CD4-positive, CD25-positive, alpha-beta regulatory T cell (primary cell): ENCODE measurements at regions not wholly inside any gene's neighbourhood (a gene's known extent, or its start where the extent isn't known, plus 50 kb on each side); places are given as distances from the start of the nearest gene placed in this dataset.
"Not testable (repeated sequence)": the region's sequence is repeated elsewhere in the genome, so short reads cannot be mapped to it uniquely, and the experiment has no call there.

Experiments used
- ATAC-seq, 2 donors: fragments of 150-1000 bp; cut with Tn5 transposase; one replicate each; pipeline ENCODE4 v1.10.0; 2021; ENCODE audit warnings: low read depth in 2 of 2, moderate number of reproducible peaks in 2 of 2, moderate library complexity in 1 of 2
- DNase-seq, 3 donors: peaks; one replicate each; pipeline versions ENCODE4 v3.0.0 to v3.0.0-alpha.2; 2012 to 2022; ENCODE audit warnings: mixed read lengths in 1 of 3
- H3K27ac ChIP-seq: one replicate; pipeline ENCODE4 v1.7.0; 2013; ENCODE audit warnings: mild to moderate bottlenecking, low read length; ENCODE audit not compliant: insufficient read depth, poor library complexity, severe bottlenecking
- H3K27me3 ChIP-seq: one replicate; pipeline ENCODE4 v1.7.0; 2013; ENCODE audit warnings: low read length; ENCODE audit not compliant: control insufficient read depth, insufficient read depth
- H3K36me3 ChIP-seq: one replicate; pipeline ENCODE4 v1.7.0; 2013; ENCODE audit warnings: mild to moderate bottlenecking, low read length, moderate library complexity; ENCODE audit not compliant: control insufficient read depth, insufficient read depth
- H3K4me1 ChIP-seq: 2 replicates; pipeline ENCODE4 v1.7.0; 2013; ENCODE audit warnings: mild to moderate bottlenecking, low read length; ENCODE audit not compliant: insufficient read depth, control insufficient read depth, poor library complexity, severe bottlenecking
- H3K4me3 ChIP-seq: one replicate; pipeline ENCODE4 v1.7.0; 2013; ENCODE audit warnings: low read depth, mild to moderate bottlenecking, low read length, moderate library complexity
- H3K9me3 ChIP-seq, 2 experiments: 1 replicate in 1 of 2; 2 replicates in 1 of 2; pipeline ENCODE4 v1.7.0; 2013; ENCODE audit warnings: low read length in 2 of 2, mild to moderate bottlenecking in 1 of 2, moderate library complexity in 1 of 2; ENCODE audit not compliant: control insufficient read depth in 2 of 2
- H3K27ac Mint-ChIP-seq, 3 donors: one replicate each; pipeline ENCODE4 v1.8.0; 2020 to 2022; ENCODE audit warnings: mild to moderate bottlenecking in 3 of 3, mixed read lengths in 3 of 3, moderate library complexity in 2 of 3
- H3K27me3 Mint-ChIP-seq: one replicate; pipeline ENCODE4 v1.8.0; 2022; ENCODE audit warnings: mild to moderate bottlenecking, mixed read lengths
- H3K36me3 Mint-ChIP-seq: one replicate; pipeline ENCODE4 v1.8.0; 2020; ENCODE audit warnings: mixed read lengths
- H3K4me1 Mint-ChIP-seq, 4 donors: one replicate each; pipeline ENCODE4 v1.8.0; 2020 to 2022; ENCODE audit warnings: mixed read lengths in 4 of 4, mild to moderate bottlenecking in 1 of 4
- H3K4me3 Mint-ChIP-seq, 4 donors: one replicate each; pipeline ENCODE4 v1.8.0; 2020 to 2022; ENCODE audit warnings: mild to moderate bottlenecking in 4 of 4, mixed read lengths in 4 of 4, moderate library complexity in 3 of 4
- H3K9me3 Mint-ChIP-seq, 7 donors: one replicate each; pipeline ENCODE4 v1.8.0; 2020 to 2022; ENCODE audit warnings: mixed read lengths in 7 of 7, mild to moderate bottlenecking in 3 of 7, moderate library complexity in 2 of 7

- Mint-ChIP-seq H3K27ac (no peak overlapping the region), H3K36me3 (no peaks in the 10 kb centered on the region), H3K4me1 (no peaks in the 10 kb centered on the region), H3K9me3 (peaks cover 4 to 15% (median 9%) of the 10 kb centered on the region in 7 donors), H3K27me3 (no peaks in the 10 kb centered on the region), H3K4me3 (no peak overlapping the region)
- Histone ChIP-seq H3K9me3 (peaks cover 3 to 8% of the 10 kb centered on the region in 2 experiments), H3K36me3 (no peaks in the 10 kb centered on the region), H3K27ac (no peak overlapping the region), H3K27me3 (no peaks in the 10 kb centered on the region), H3K4me1 (no peaks in the 10 kb centered on the region), H3K4me3 (no peak overlapping the region)
- ATAC-seq (no peak), DNase-seq (no peak)
Measured at GRCh38 chr4:188727746-188728145, 588.5 kb downstream of the TRIML1 start.

DNA sequence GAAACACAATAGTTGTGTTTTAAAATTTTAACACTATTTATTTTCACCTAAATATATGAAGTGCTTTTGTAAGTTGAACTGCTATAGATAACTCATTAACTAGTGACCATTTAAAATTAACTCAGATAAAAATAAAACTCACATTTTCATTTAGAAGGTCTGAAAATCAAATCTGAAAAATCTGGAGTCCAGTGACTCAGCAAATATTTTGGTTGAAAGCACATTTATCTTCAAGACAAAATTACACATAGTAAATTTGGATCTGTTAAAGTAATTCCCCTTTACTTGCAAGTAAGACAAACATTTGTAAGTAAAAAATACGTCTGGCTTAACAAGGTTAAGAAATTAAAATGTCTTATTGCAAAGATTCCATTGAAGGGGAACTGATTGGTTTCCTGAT, 589.1 kb downstream of the TRIML1 start:
- Mint-ChIP-seq H3K4me3 (no peak overlapping the region), H3K9me3 (peaks cover 4 to 18% (median 10%) of the 10 kb centered on the region in 7 donors), H3K27me3 (no peaks in the 10 kb centered on the region), H3K4me1 (no peaks in the 10 kb centered on the region), H3K36me3 (no peaks in the 10 kb centered on the region), H3K27ac (no peak overlapping the region)
- no peaks in the 10 kb centered on the region for H3K36me3 ChIP-seq
- H3K4me3 ChIP-seq: no peak overlapping the region
- no peak for ATAC-seq
- H3K27ac ChIP-seq: no peak overlapping the region
- peaks cover 3 to 12% of the 10 kb centered on the region in 2 experiments for H3K9me3 ChIP-seq
- H3K27me3 ChIP-seq: no peaks in the 10 kb centered on the region
- DNase-seq: no peak
- H3K4me1 ChIP-seq: no peaks in the 10 kb centered on the region

GRCh38 chr4:188732131-188732530, 592.9 kb downstream of the TRIML1 start:
- Histone ChIP-seq H3K4me3 (no peak overlapping the region), H3K36me3 (no peaks in the 10 kb centered on the region), H3K4me1 (no peaks in the 10 kb centered on the region), H3K27me3 (no peaks in the 10 kb centered on the region), H3K9me3 (peaks cover 5 to 6% of the 10 kb centered on the region in 2 experiments), H3K27ac (no peak overlapping the region)
- Mint-ChIP-seq H3K27ac (no peak overlapping the region), H3K4me3 (peak overlapping the region in 1 of 4 donors; percentile 47), H3K4me1 (no peaks in the 10 kb centered on the region), H3K9me3 (peaks cover 4 to 17% (median 8%) of the 10 kb centered on the region in 7 donors), H3K36me3 (no peaks in the 10 kb centered on the region), H3K27me3 (no peaks in the 10 kb centered on the region)
- DNase-seq (no peak), ATAC-seq (no peak)

- no peaks in the 10 kb centered on the region for H3K4me1 ChIP-seq
- H3K27me3 Mint-ChIP-seq: no peaks in the 10 kb centered on the region
- no peak overlapping the region for H3K27ac Mint-ChIP-seq
- no peak overlapping the region for H3K4me3 Mint-ChIP-seq
- H3K4me1 Mint-ChIP-seq: no peaks in the 10 kb centered on the region
- no peaks in the 10 kb centered on the region for H3K36me3 Mint-ChIP-seq
- no peak overlapping the region for H3K27ac ChIP-seq
- peaks cover 5 to 6% of the 10 kb centered on the region in 2 experiments for H3K9me3 ChIP-seq
- H3K9me3 Mint-ChIP-seq: peaks cover 4 to 17% (median 8%) of the 10 kb centered on the region in 7 donors
- DNase-seq (no peak), ATAC-seq (no peak)
- H3K36me3 ChIP-seq: no peaks in the 10 kb centered on the region
- H3K27me3 ChIP-seq: no peaks in the 10 kb centered on the region
- no peak overlapping the region for H3K4me3 ChIP-seq
Measured at GRCh38 chr4:188735082-188735481, 595.8 kb downstream of the TRIML1 start.

- no peak overlapping the region for H3K4me3 ChIP-seq
- Mint-ChIP-seq H3K36me3 (no peaks in the 10 kb centered on the region), H3K4me1 (no peaks in the 10 kb centered on the region), H3K4me3 (no peak overlapping the region), H3K9me3 (peaks cover 0 to 9% (median 5%) of the 10 kb centered on the region in 7 donors), H3K27ac (peak overlapping the region in 1 of 3 donors; percentile 60), H3K27me3 (no peaks in the 10 kb centered on the region)
- peaks cover 3 to 5% of the 10 kb centered on the region in 2 experiments for H3K9me3 ChIP-seq
- no peaks in the 10 kb centered on the region for H3K4me1 ChIP-seq
- no peak for DNase-seq
- no peak for ATAC-seq
- H3K27ac ChIP-seq: no peak overlapping the region
- no peaks in the 10 kb centered on the region for H3K27me3 ChIP-seq
- H3K36me3 ChIP-seq: no peaks in the 10 kb centered on the region
Measured at GRCh38 chr4:188737251-188738002, 598.2 kb downstream of the TRIML1 start.

- not testable (repeated sequence) for H3K4me1 ChIP-seq, H3K4me3 Mint-ChIP-seq, H3K27me3 ChIP-seq, H3K9me3 ChIP-seq, H3K4me1 Mint-ChIP-seq, H3K36me3 Mint-ChIP-seq, H3K4me3 ChIP-seq, H3K36me3 ChIP-seq, H3K27ac Mint-ChIP-seq, H3K27me3 Mint-ChIP-seq
- peak overlapping the region; percentile 14 for H3K27ac ChIP-seq
- peak in 1 of 3 donors; percentile 2 for DNase-seq
- peak in 1 of 2 donors; percentile 22 for ATAC-seq
- H3K9me3 Mint-ChIP-seq: peaks cover 0 to 12% (median 5%) of the 10 kb centered on the region in 7 donors
Measured at GRCh38 chr4:188738290-188738689, 599.0 kb downstream of the TRIML1 start.

DNA sequence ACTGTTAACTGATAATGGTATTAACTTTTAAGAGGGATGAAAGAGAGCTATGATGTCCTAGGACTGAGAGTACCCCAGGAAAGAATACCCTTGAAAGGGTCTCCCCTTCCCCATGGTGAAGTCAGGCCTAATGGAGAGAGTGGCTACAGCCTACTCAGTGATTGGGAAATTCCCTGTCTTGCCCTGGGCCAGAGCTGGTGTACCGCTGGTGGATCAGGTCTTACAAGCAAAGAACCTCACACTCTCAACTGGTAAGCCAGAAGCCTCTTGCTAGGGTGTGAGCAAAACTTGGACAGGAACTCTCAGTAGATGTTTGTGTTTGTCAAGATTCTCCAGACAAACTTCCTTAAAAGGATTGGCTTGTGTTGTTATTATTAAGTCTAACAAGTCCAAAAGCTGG, 600.9 kb downstream of the TRIML1 start:
- not testable (repeated sequence) for H3K9me3 ChIP-seq, H3K27me3 ChIP-seq, H3K4me1 ChIP-seq, H3K27ac ChIP-seq, H3K27ac Mint-ChIP-seq, ATAC-seq, H3K4me3 Mint-ChIP-seq, H3K36me3 Mint-ChIP-seq, H3K4me1 Mint-ChIP-seq, H3K27me3 Mint-ChIP-seq, H3K36me3 ChIP-seq, H3K4me3 ChIP-seq, DNase-seq
- H3K9me3 Mint-ChIP-seq: peaks cover 0 to 18% (median 7%) of the 10 kb centered on the region in 7 donors

- peak in 1 of 2 donors; percentile 37 for ATAC-seq
Measured at GRCh38 chr4:188740791-188741190, 601.5 kb downstream of the TRIML1 start.

More at GRCh38 chr4:188740791-188741190, 601.5 kb downstream of the TRIML1 start:
- H3K36me3 Mint-ChIP-seq, H3K4me3 Mint-ChIP-seq, H3K27ac Mint-ChIP-seq, H3K4me1 ChIP-seq, H3K27me3 Mint-ChIP-seq, H3K9me3 ChIP-seq, H3K27ac ChIP-seq, H3K36me3 ChIP-seq, H3K27me3 ChIP-seq, DNase-seq, H3K4me1 Mint-ChIP-seq, H3K4me3 ChIP-seq: not testable (repeated sequence)
- H3K9me3 Mint-ChIP-seq: peaks cover 0 to 15% (median 5%) of the 10 kb centered on the region in 7 donors
